H9 (cell line): ENCODE measurements at regions not wholly inside any gene's neighbourhood (a gene's known extent, or its start where the extent isn't known, plus 50 kb on each side); places are given as distances from the start of the nearest gene placed in this dataset.

ENCODE experiments used
- DNase-seq: peaks from one replicate; pipeline ENCODE4 v3.0.0-alpha.2; 2017
- H2AFZ ChIP-seq: one replicate; pipeline ENCODE4 v1.6.1; 2013; ENCODE audit warnings: mild to moderate bottlenecking, low read length, control low read depth, moderate library complexity
- H2AK5ac ChIP-seq: 2 replicates; pipeline ENCODE4 v1.6.1; 2013; ENCODE audit warnings: low read length, control low read depth, mixed read lengths; ENCODE audit not compliant: insufficient read length
- H2BK120ac ChIP-seq: one replicate; pipeline ENCODE4 v1.6.1; 2013; ENCODE audit warnings: low read depth, mild to moderate bottlenecking, low read length, control low read depth, inconsistent platforms; ENCODE audit not compliant: poor library complexity, severe bottlenecking
- H2BK12ac ChIP-seq: 2 replicates; pipeline ENCODE4 v1.6.1; 2013; ENCODE audit warnings: low read length, control low read depth, mixed read lengths, low read depth; ENCODE audit not compliant: insufficient read length
- H2BK15ac ChIP-seq: 2 replicates; pipeline ENCODE4 v1.6.1; 2013; ENCODE audit warnings: low read depth, low read length, control low read depth
- H2BK20ac ChIP-seq: one replicate; pipeline ENCODE4 v1.6.1; 2013; ENCODE audit warnings: low read depth, mild to moderate bottlenecking, low read length, control low read depth, inconsistent platforms; ENCODE audit not compliant: poor library complexity, severe bottlenecking
- H2BK5ac ChIP-seq: 2 replicates; pipeline ENCODE4 v1.6.1; 2013; ENCODE audit warnings: low read length, control low read depth, mixed read lengths; ENCODE audit not compliant: insufficient read length
- H3K14ac ChIP-seq: 2 replicates; pipeline ENCODE4 v1.6.1; 2013; ENCODE audit warnings: low read length, control low read depth; ENCODE audit not compliant: insufficient read depth
- H3K18ac ChIP-seq: 2 replicates; pipeline ENCODE4 v1.6.1; 2013; ENCODE audit warnings: low read depth, mild to moderate bottlenecking, mixed read lengths, low read length, control low read depth; ENCODE audit not compliant: insufficient read length
- H3K23ac ChIP-seq: 2 replicates; pipeline ENCODE4 v1.6.1; 2013; ENCODE audit warnings: low read length, control low read depth, mixed read lengths, low read depth; ENCODE audit not compliant: insufficient read length
- H3K23me2 ChIP-seq: 2 replicates; pipeline ENCODE4 v1.6.1; 2013; ENCODE audit warnings: low read depth, mild to moderate bottlenecking, mixed read lengths, low read length, control low read depth; ENCODE audit not compliant: insufficient read length, poor library complexity, severe bottlenecking
- H3K27ac ChIP-seq: 2 replicates; pipeline ENCODE4 v1.5.1; 2013; ENCODE audit warnings: low read length, control low read depth, mixed read lengths, low read depth; ENCODE audit not compliant: insufficient read length
- H3K27me3 ChIP-seq: 2 replicates; pipeline ENCODE4 v1.6.1; 2013; ENCODE audit warnings: low read length, control low read depth, inconsistent platforms; ENCODE audit not compliant: insufficient read depth
- H3K4ac ChIP-seq: 2 replicates; pipeline ENCODE4 v1.6.1; 2013; ENCODE audit warnings: low read depth, mild to moderate bottlenecking, control low read depth, inconsistent platforms, low read length, moderate library complexity
- H3K4me1 ChIP-seq: 2 replicates; pipeline ENCODE4 v1.6.1; 2013; ENCODE audit warnings: low read length, control low read depth, inconsistent platforms; ENCODE audit not compliant: insufficient read depth
- H3K4me2 ChIP-seq: 2 replicates; pipeline ENCODE4 v1.6.1; 2013; ENCODE audit warnings: low read length, control low read depth, mixed read lengths; ENCODE audit not compliant: insufficient read length, insufficient read depth
- H3K56ac ChIP-seq: 2 replicates; pipeline ENCODE4 v1.6.1; 2013; ENCODE audit warnings: low read depth, mild to moderate bottlenecking, mixed read lengths, low read length, control low read depth; ENCODE audit not compliant: insufficient read length
- H3K79me1 ChIP-seq: 2 replicates; pipeline ENCODE4 v1.6.1; 2013; ENCODE audit warnings: low read depth, mild to moderate bottlenecking, moderate library complexity, low read length, control low read depth, inconsistent platforms; ENCODE audit not compliant: insufficient read depth, poor library complexity, severe bottlenecking
- H3K79me2 ChIP-seq: 2 replicates; pipeline ENCODE4 v1.6.1; 2013; ENCODE audit warnings: low read length, control low read depth, inconsistent platforms; ENCODE audit not compliant: insufficient read depth
- H3K9ac ChIP-seq: 2 replicates; pipeline ENCODE4 v1.6.1; 2013; ENCODE audit warnings: low read length, control low read depth, mixed read lengths; ENCODE audit not compliant: insufficient read length; ENCODE audit errors: extremely low read depth
- H3K9me3 ChIP-seq: one replicate; pipeline ENCODE4 v1.6.1; 2013; ENCODE audit warnings: low read depth, low read length, inconsistent platforms; ENCODE audit not compliant: control insufficient read depth
- H3T11ph ChIP-seq: one replicate; pipeline ENCODE4 v1.6.1; 2013; ENCODE audit warnings: mild to moderate bottlenecking, low read length, control low read depth, inconsistent platforms
- H4K20me1 ChIP-seq: one replicate; pipeline ENCODE4 v1.6.1; 2013; ENCODE audit not compliant: control insufficient read depth, insufficient read length, insufficient read depth
- H4K5ac ChIP-seq: 2 replicates; pipeline ENCODE4 v1.6.1; 2013; ENCODE audit warnings: low read depth, mild to moderate bottlenecking, mixed read lengths, low read length, control low read depth; ENCODE audit not compliant: insufficient read length
- H4K8ac ChIP-seq: replicated peaks from 2 replicates; pipeline ENCODE4 v1.6.1; 2013; ENCODE audit warnings: low read length, control low read depth, mixed read lengths, low read depth; ENCODE audit not compliant: insufficient read length
- H4K91ac ChIP-seq: 2 replicates; pipeline ENCODE4 v1.6.1; 2013; ENCODE audit warnings: low read depth, mild to moderate bottlenecking, moderate library complexity, mixed read lengths, low read length, control low read depth; ENCODE audit not compliant: insufficient read length
- H3K27ac Mint-ChIP-seq, 3 experiments: 2 replicates in 2 of 3; 3 replicates in 1 of 3; pipeline ENCODE4 v1.8.0; 2020 to 2021; ENCODE audit warnings: mixed read lengths in 3 of 3, mild to moderate bottlenecking in 1 of 3, moderate library complexity in 1 of 3
- H3K27me3 Mint-ChIP-seq: 2 replicates; pipeline ENCODE4 v1.8.0; 2021; ENCODE audit warnings: low read depth, mild to moderate bottlenecking, moderate library complexity, mixed read lengths
- H3K36me3 Mint-ChIP-seq, 3 experiments: 2 replicates in 2 of 3; 3 replicates in 1 of 3; pipeline ENCODE4 v1.8.0; 2020 to 2021; ENCODE audit warnings: low read depth in 3 of 3, mixed read lengths in 3 of 3; ENCODE audit not compliant: insufficient read depth in 1 of 3
- H3K4me1 Mint-ChIP-seq, 2 experiments: 2 replicates each; pipeline ENCODE4 v1.8.0; 2020; ENCODE audit warnings: mixed read lengths in 2 of 2
- H3K4me3 Mint-ChIP-seq, 2 experiments: 2 replicates in 1 of 2; 3 replicates in 1 of 2; pipeline ENCODE4 v1.8.0; 2020 to 2021; ENCODE audit warnings: mild to moderate bottlenecking in 2 of 2, mixed read lengths in 2 of 2, moderate library complexity in 1 of 2
- H3K9me3 Mint-ChIP-seq, 2 experiments: 2 replicates in 1 of 2; 3 replicates in 1 of 2; pipeline ENCODE4 v1.8.0; 2020; ENCODE audit warnings: mild to moderate bottlenecking in 2 of 2, mixed read lengths in 2 of 2, moderate library complexity in 1 of 2
- TF ChIP-seq, protein P1 (sequence below): fragments of 200-600 bp; sonication (generic); conservative IDR thresholded peaks from 3 replicates; pipeline ENCODE4 v1.8.0; 2021; ENCODE audit warnings: antibody characterized with exemption, mild to moderate bottlenecking

DNA sequence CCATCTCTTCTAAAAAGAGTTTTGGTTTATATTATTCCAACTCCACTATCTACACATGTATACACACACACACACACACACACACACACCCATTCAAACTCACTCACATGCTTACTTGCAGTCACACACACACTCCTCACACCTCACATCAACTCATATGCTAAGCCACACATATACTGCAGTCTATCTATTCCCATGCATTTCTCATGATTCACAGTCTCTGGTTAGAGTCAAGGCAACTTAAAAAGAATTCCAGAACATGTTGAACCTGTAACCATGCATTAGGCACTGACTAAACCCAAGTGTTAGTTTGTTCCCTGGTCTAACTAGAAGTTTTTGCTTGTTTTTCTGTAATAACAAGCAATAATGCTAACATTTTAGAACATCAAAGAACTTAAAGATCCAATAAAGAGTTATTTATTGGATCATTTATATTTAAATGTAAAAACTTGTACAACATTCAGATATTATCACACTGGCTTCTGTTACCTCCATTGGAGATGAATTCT, 931.1 kb downstream of the PLA2G4A start:
- H2AK5ac ChIP-seq, result no peak overlapping the region
- no peaks in the 10 kb centered on the region for H3K4me1 ChIP-seq
- no peak overlapping the region for H4K8ac ChIP-seq
- H3K14ac ChIP-seq, result no peak overlapping the region
- H3K18ac ChIP-seq, result no peak overlapping the region
- no peak overlapping the region for H3K56ac ChIP-seq
- H4K20me1 ChIP-seq, result no peaks in the 10 kb centered on the region
- no peak overlapping the region for H2AFZ ChIP-seq
- TF ChIP-seq, protein P1, sequence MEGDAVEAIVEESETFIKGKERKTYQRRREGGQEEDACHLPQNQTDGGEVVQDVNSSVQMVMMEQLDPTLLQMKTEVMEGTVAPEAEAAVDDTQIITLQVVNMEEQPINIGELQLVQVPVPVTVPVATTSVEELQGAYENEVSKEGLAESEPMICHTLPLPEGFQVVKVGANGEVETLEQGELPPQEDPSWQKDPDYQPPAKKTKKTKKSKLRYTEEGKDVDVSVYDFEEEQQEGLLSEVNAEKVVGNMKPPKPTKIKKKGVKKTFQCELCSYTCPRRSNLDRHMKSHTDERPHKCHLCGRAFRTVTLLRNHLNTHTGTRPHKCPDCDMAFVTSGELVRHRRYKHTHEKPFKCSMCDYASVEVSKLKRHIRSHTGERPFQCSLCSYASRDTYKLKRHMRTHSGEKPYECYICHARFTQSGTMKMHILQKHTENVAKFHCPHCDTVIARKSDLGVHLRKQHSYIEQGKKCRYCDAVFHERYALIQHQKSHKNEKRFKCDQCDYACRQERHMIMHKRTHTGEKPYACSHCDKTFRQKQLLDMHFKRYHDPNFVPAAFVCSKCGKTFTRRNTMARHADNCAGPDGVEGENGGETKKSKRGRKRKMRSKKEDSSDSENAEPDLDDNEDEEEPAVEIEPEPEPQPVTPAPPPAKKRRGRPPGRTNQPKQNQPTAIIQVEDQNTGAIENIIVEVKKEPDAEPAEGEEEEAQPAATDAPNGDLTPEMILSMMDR, result no peak
- H3K27me3 ChIP-seq, result no peaks in the 10 kb centered on the region
- H2BK5ac ChIP-seq, result no peak overlapping the region
- H4K5ac ChIP-seq, result no peak overlapping the region
- Mint-ChIP-seq H3K4me1 (peaks cover 0 to 9% of the 10 kb centered on the region in 2 experiments; a peak in 2 of 4 replicates), H3K9me3 (peaks cover 6 to 9% of the 10 kb centered on the region in 2 experiments; a peak in 4 of 5 replicates), H3K27me3 (no peaks in the 10 kb centered on the region), H3K4me3 (no peak overlapping the region), H3K27ac (no peak overlapping the region), H3K36me3 (peaks cover 4 to 9% (median 8%) of the 10 kb centered on the region in 3 experiments; a peak in 4 of 7 replicates)
- DNase-seq, result no peak
- H3K79me1 ChIP-seq, result no peaks in the 10 kb centered on the region
- no peak overlapping the region for H3K9ac ChIP-seq
- H3K23ac ChIP-seq, result no peak overlapping the region
- no peak overlapping the region for H2BK12ac ChIP-seq
- no peaks in the 10 kb centered on the region for H3K79me2 ChIP-seq
- no peak overlapping the region for H3K4me2 ChIP-seq
- no peak overlapping the region for H3K27ac ChIP-seq
- H2BK120ac ChIP-seq, result no peak overlapping the region
- H3K4ac ChIP-seq, result no peak overlapping the region
- no peak overlapping the region for H2BK15ac ChIP-seq
- no peak overlapping the region for H2BK20ac ChIP-seq
- H4K91ac ChIP-seq, result no peak overlapping the region
- H3T11ph ChIP-seq, result no peak overlapping the region
- H3K9me3 ChIP-seq, result no peaks in the 10 kb centered on the region
- no peaks in the 10 kb centered on the region for H3K23me2 ChIP-seq
